Stomach (tissue), 4 donors: ENCODE measurements at regions not wholly inside any gene's neighbourhood (a gene's known extent, or its start where the extent isn't known, plus 50 kb on each side); places are given as distances from the start of the nearest gene placed in this dataset.

Experiments
- CTCF ChIP-seq, 7 experiments: fragments of 450-650 bp in 4 of 7; fragments of 200-600 bp in 3 of 7; sonication (generic) in 3 of 7; IDR thresholded peaks; one replicate each; pipeline ENCODE4 v1.5.1; 2016 to 2019; ENCODE audit warnings: antibody characterized with exemption in 7 of 7, control low read depth in 2 of 7, mild to moderate bottlenecking in 1 of 7
- EP300 ChIP-seq: sonication (generic); formaldehyde crosslinking; IDR thresholded peaks from one replicate; pipeline ENCODE4 v1.6.1; 2017; ENCODE audit warnings: antibody characterized with exemption
- POLR2A ChIP-seq, 4 donors: fragments of 450-650 bp; IDR thresholded peaks; one replicate each; pipeline ENCODE4 v1.6.1; 2016; ENCODE audit warnings: antibody characterized with exemption in 4 of 4, control low read depth in 2 of 4, mild to moderate bottlenecking in 1 of 4, moderate library complexity in 1 of 4
- POLR2AphosphoS5 ChIP-seq, 3 donors: sonication (generic); formaldehyde crosslinking; IDR thresholded peaks; one replicate each; pipeline ENCODE4 v1.6.1; 2016; ENCODE audit warnings: antibody characterized with exemption in 3 of 3

DNA sequence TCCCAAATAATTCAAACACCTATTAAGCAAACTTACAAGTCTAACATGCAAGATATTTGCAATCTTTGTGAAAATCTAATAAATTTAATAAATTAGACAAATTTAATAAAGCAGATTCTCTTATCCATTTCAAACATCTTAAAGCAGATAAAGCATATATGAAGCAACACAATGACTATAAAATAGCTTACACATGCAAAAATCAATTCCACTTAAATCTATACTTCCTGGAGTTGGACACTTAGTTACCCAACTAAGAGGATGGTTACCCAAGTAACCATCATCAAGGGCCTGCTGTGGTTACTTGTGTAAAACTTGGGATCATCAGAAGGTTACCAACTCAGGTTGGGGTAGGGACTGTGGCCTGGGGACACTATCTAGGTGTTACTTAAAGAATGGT is 206.8 kb downstream of the CD47 start:
- no peak for TF ChIP-seq POLR2A (IDR thresholded peaks at IDR 0.05)
- TF ChIP-seq CTCF (IDR thresholded peaks at IDR 0.05), result no peak
- no peak for TF ChIP-seq POLR2AphosphoS5 (IDR thresholded peaks at IDR 0.05)
- TF ChIP-seq EP300, result no peak
